ENCODE measurements at regions not wholly inside any gene's neighbourhood (a gene's known extent, or its start where the extent isn't known, plus 50 kb on each side); places are given as distances from the start of the nearest gene placed in this dataset.
"Not testable (repeated sequence)": the region's sequence is repeated elsewhere in the genome, so short reads cannot be mapped to it uniquely, and the experiment has no call there.

GRCh38 chr6:112457886-112458285 lies 110.8 kb downstream of the RFPL4B start:
- no peak for DNase-seq (ENCODE audit: extremely low read depth, low read depth)

- no peak for DNase-seq (ENCODE audit: extremely low read depth, low read depth)
These were observed 112.7 kb downstream of the RFPL4B start for GRCh38 chr6:112459758-112460304.

GRCh38 chr6:112464901-112465665 lies 118.0 kb downstream of the RFPL4B start:
- no peak for DNase-seq (ENCODE audit: extremely low read depth, low read depth)

GRCh38 chr6:112466373-112467151 lies 119.4 kb downstream of the RFPL4B start:
- no peak for DNase-seq (ENCODE audit: extremely low read depth, low read depth)

GRCh38 chr6:112468359-112468758 lies 121.2 kb downstream of the RFPL4B start:
- no peak for DNase-seq (ENCODE audit: extremely low read depth, low read depth)

- DNase-seq (ENCODE audit: extremely low read depth, low read depth): no peak
These were observed 122.2 kb downstream of the RFPL4B start for GRCh38 chr6:112469306-112469705.

- no peak for DNase-seq (ENCODE audit: extremely low read depth, low read depth)
These were observed 123.2 kb downstream of the RFPL4B start for GRCh38 chr6:112470376-112470775.

- DNase-seq (ENCODE audit: extremely low read depth, low read depth): no peak
These were observed 123.8 kb downstream of the RFPL4B start for GRCh38 chr6:112470950-112471349.

GRCh38 chr6:112475083-112475482 lies 128.0 kb downstream of the RFPL4B start:
- DNase-seq (ENCODE audit: extremely low read depth, low read depth): no peak

- DNase-seq (ENCODE audit: extremely low read depth, low read depth): no peak
These were observed 130.0 kb downstream of the RFPL4B start for GRCh38 chr6:112477125-112477524.

- DNase-seq (ENCODE audit: extremely low read depth, low read depth): no peak
These were observed 130.9 kb downstream of the RFPL4B start for GRCh38 chr6:112478036-112478435.

GRCh38 chr6:112479975-112480374 lies 132.8 kb downstream of the RFPL4B start:
- DNase-seq (ENCODE audit: extremely low read depth, low read depth): not testable (repeated sequence)

GRCh38 chr6:112480553-112480952 lies 133.4 kb downstream of the RFPL4B start:
- DNase-seq (ENCODE audit: extremely low read depth, low read depth): no peak

GRCh38 chr6:112481211-112481610 lies 134.1 kb downstream of the RFPL4B start:
- no peak for DNase-seq (ENCODE audit: extremely low read depth, low read depth)

GRCh38 chr6:112482373-112482772 lies 135.2 kb downstream of the RFPL4B start:
- no peak for DNase-seq (ENCODE audit: extremely low read depth, low read depth)

GRCh38 chr6:112485120-112485826 lies 138.1 kb downstream of the RFPL4B start:
- no peak for DNase-seq (ENCODE audit: extremely low read depth, low read depth)

- DNase-seq (ENCODE audit: extremely low read depth, low read depth): no peak
These were observed 138.7 kb downstream of the RFPL4B start for GRCh38 chr6:112485827-112486212.

GRCh38 chr6:112486454-112486853 lies 139.3 kb downstream of the RFPL4B start:
- no peak for DNase-seq (ENCODE audit: extremely low read depth, low read depth)

- no peak for DNase-seq (ENCODE audit: extremely low read depth, low read depth)
These were observed 141.1 kb downstream of the RFPL4B start for GRCh38 chr6:112488238-112488637.

GRCh38 chr6:112501705-112502104 lies 154.6 kb downstream of the RFPL4B start:
- DNase-seq (ENCODE audit: extremely low read depth, low read depth): no peak

Measured in NCI-H460 (cell line).